Cerebellar cortex (tissue), 1 donor: ENCODE measurements at regions not wholly inside any gene's neighbourhood (a gene's known extent, or its start where the extent isn't known, plus 50 kb on each side); places are given as distances from the start of the nearest gene placed in this dataset.
"Not testable (repeated sequence)": the region's sequence is repeated elsewhere in the genome, so short reads cannot be mapped to it uniquely, and the experiment has no call there.

Experiments
- DNase-seq: peaks from one replicate; pipeline ENCODE4 v3.0.0-alpha.2; 2015; ENCODE audit warnings: low spot score

DNA sequence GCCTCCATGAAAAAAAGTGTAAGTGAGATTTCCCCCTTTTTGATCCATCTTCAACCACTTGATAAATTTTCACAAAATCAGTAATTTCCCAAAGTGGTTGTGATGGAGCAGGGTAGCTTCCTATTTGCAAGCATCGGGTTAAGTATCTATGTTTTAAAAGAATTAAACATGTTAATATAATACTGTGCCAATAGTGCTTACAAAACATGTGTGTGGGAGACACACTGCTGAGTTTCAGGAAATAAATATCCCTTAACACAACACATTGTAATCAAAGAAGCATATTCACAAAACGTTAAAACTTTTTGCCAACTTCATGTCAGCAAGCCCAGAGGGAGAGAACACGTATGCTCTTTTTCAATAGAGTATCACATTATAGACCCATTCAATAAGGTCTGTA is 526.9 kb downstream of the TTLL7 start:
- DNase-seq, result not testable (repeated sequence)

DNA sequence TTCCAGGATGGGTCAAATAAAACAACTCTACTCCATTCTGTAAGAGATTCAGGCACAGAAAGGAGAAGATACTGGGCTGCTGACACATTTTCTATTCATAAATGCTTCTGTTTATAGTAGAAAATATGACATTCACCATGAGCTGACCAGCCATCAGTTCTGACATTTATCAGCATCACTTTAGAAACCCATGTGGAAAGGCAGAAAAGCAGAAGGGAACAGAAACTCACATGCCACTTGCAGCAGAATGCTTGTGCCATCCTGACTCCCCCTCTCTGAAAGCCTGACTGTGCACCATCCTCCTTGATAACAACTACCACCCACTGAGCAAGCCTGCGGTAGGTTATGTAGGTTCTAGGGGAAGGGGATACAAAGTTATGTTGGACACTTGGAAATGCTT is 527.7 kb downstream of the TTLL7 start:
- DNase-seq, result not testable (repeated sequence)

DNA sequence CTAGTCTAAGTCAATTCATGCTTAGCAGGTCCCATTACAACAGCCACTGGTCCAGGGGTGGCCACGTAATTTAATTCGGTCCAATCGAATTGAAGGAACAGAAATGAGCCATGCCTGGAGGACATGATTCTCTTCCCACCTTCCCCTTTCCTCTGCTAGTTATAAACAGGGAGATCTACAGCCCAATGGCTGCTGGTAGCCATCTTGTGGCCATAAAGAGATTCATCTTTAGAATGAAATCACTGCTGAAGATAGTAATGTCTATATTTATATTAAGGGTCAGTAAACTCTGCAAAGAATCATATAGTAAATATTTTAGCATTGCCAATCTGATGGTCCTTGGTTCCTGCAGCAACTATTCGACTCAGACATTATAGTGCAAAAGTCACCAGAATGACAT is 530.6 kb downstream of the TTLL7 start:
- not testable (repeated sequence) for DNase-seq

DNA sequence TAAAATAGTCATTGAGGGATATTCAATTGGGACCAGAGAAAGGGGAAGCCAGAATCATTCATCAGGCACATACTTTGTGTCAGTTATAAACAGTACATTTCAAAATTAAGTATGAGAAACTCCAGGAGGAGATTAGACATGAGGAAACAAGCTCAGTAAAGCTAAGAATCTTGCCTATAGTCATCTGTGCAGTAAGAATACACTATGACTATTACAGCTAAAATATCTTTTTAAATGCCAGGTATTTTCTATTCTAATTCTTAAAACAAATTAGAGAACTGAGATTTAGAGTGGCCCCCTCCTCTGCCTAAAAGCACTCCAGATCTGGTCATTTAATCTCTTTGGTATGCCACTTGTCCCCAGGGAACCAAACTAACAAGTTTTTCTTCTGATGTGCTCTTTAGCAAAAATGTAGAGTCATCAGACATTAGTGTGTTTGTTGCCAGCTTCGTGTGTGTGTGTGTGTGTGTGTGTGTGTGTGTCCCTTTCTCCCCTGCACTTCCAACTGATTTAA is 541.1 kb downstream of the TTLL7 start:
- not testable (repeated sequence) for DNase-seq

DNA sequence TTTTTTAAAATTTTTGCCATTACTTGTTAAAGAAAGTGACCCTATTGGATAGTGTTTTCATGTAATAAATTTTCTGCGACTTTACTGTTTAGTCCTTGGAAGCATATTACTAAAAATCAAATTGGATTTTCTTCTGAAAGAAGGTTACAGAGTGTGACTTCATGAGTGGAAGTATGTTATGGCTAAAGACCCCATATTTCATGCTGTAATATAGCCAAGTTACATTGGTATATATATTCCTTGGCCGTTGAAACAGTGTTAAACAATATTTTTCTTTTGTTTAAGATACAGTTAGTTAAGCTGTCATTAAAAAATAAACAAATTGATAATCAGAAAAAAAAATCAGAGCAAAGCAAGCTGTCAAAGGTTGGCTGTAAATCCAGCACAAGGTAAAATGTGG is 541.7 kb downstream of the TTLL7 start:
- not testable (repeated sequence) for DNase-seq

DNA sequence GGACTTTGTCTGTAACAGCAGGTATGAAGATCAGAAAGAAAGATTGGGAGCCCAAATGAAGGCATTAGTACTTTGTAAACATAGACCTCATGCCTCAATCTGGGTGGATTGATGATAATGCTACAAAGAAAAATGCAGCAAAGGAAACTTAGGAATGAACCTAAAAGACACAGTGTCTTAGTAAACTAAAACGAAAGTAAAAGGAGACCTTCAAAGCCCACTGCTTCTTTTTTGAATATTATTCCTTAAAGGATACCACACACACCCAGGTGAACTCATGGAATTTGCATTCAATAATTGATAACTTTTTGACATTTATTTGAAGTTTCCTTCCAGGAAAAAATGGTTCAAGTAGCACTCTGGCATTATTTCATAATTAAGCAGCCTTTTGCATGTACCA is 543.2 kb downstream of the TTLL7 start:
- DNase-seq, result not testable (repeated sequence)

DNA sequence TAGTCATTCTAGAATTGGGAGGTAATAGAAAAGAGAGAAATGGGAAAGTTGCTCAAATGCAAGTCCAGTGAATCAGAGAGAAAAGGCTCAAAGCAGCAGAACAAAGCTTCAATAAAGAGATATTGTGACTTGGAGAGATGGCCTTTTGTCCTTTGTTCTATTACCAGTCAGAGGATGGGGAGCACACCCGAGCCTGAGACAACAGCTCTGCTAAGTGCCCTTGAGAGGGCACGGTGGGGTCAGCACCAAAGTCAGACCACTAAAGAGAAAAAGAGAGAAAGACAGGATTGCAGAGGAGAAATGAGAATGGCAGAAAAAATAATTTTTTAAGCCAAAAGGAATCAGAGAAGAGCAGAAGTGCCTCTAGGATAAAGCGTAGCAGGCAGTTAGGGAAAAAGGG is 553.1 kb downstream of the TTLL7 start:
- not testable (repeated sequence) for DNase-seq

DNA sequence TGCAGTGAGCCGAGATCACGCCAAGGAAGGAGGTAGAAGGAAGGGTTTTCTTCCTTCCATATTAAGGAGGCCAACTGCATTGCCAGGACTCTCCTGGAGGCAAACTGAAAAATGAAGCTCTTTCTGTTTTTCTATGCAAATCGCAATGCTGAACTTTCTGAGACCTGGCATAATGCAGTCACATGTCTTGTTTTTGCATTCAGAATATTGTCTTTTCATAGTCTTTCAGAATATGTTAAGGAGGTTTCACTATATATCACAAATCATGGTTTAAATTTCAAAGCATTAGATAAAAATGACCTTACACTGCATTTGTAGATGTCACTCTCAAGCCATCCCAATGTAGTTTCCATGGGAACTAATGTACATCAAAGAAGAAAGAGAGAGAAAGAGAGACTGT is 556.5 kb downstream of the TTLL7 start:
- not testable (repeated sequence) for DNase-seq

DNA sequence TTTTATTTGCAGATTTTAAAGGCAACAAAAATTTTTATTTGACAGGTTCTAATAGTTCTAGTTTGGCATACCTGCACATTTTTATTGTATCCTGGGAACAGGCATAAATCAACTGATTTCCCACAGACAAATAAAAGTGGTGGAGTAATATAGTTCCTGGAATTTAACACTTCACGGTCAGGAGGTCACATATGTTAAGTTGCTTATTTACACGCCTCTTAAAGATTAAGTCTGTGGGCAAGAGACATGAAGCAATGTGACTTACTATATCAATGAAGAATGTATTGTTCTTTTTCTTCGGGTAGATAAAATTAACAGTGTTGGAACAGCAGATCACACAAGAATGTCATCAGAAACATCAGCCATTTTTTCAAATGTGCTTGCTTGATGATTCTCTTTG is 558.3 kb downstream of the TTLL7 start:
- not testable (repeated sequence) for DNase-seq

DNA sequence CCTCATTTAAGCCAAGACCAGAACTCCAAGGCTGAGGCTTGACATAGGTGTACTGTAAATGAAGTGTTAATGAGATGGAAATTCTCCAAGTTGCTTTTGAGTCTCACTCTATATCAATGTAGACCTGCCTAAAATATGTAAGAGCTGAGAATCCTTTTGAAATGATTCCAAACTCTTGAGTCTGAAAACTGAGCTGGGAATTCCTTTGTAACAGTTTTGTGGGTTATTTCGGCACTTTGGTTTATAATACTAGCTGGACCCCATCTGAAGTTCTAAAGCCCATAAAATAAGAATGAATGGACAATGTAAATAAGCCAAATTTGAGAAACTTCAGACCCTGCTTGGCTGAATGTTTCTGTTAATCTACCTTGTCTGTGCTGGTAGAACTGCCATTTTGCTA is 558.9 kb downstream of the TTLL7 start:
- not testable (repeated sequence) for DNase-seq

DNA sequence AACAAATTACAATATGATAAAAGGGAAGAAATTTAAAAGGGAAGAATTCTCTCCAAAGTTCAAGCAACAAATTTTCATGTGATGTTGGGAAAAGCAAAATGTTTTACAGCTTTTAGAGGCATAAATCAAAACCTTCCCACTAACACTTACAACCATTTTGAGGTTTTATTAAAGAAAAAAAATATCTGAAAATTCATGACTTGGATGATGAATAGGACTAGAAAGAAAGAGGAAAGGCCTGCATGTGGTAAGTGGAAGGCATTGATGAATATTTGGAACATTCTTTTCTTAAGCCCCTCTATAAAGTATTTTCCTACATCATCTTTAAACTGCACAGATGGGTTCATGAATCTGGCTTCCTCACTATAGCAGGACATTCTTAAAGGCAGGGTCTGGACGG is 560.6 kb downstream of the TTLL7 start:
- DNase-seq, result not testable (repeated sequence)

DNA sequence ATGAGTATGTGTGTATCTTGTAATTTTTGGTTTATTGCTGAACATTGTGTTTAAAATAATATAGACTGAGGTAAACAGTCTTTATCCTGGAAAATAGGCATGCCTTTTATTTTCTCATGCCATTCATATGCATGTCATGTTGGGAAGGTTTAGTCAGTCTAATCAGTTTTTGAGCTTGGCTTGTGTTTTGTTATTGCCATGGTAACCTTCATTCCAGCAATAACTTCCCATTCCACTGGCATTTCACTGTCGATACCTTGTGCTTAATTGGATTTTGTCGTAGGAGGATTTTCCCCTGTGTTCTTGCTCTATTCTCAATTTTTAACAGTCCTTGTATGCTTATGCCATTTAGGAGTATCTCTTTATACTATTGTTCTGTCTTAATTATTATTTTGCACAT is 563.6 kb downstream of the TTLL7 start:
- DNase-seq, result not testable (repeated sequence)

DNA sequence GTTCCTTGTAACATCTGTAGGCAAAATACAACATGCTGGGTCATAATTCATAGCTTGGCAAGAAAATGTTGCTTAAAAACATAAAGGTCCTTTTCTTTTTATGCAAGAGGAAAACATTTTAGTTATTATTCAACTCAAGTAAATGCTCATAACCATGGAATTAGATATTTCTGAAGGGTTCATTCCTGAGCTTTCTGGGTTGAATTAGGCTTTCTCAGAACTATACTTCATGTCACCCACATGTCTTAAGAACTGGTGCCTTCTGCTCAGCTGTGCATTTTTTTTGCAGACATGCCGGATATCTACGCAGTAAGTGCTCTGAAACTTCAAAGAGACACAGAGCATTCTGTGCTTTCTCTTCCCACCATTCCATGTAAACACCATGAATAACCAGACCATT is 571.4 kb downstream of the TTLL7 start:
- DNase-seq, result not testable (repeated sequence)

DNA sequence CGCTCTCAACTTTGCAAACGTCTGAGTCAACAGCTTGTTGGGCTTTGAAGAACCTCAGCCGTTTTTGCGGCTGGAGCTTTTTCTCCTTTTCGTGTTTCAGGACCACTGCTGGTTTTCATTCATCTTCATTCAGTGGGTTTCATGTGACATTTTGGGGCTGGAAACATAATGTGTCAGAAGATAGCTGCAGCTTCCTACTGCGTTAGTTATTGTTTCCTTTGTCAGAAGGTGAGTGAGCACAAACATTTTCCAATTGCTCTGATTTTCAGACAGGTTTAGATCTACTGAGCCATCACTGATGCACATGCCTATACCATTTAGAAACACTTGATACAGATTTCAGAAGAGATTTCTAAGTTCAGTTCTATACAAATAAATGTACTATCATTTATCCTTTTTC is 575.5 kb downstream of the TTLL7 start:
- DNase-seq, result not testable (repeated sequence)

DNA sequence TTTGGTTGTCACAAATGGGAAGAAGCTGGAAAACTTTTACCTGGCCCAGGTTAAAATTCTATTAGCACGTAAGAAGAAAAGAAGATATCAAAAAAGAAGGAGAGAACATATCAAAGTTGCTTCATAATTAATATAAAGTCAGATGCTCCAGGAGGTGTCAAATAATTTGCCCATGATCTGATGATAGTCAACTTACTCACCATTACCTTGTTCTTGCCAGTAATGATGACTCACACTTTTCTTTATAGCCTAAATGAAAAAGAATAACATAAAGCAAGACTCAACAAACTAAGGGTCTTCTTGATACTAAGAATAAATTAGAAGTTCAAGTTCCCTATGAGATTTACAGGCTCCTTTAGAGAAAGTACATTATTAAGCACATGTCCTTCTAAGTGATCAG is 580.4 kb downstream of the TTLL7 start:
- DNase-seq, result no peak

DNA sequence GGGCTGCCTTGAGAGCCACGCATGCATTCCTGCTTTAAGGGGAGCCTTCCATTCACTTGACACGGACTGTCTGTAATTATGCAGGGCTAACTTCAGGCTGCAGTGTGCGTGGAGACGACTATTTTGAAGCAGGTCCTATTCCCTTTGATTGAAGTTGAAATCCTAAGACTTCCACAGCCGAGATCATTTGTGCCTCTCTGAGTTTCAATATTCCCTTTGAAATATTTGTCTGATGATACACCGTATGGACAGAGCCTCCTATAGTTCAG is 585.2 kb downstream of the TTLL7 start:
- DNase-seq, result not testable (repeated sequence)

DNA sequence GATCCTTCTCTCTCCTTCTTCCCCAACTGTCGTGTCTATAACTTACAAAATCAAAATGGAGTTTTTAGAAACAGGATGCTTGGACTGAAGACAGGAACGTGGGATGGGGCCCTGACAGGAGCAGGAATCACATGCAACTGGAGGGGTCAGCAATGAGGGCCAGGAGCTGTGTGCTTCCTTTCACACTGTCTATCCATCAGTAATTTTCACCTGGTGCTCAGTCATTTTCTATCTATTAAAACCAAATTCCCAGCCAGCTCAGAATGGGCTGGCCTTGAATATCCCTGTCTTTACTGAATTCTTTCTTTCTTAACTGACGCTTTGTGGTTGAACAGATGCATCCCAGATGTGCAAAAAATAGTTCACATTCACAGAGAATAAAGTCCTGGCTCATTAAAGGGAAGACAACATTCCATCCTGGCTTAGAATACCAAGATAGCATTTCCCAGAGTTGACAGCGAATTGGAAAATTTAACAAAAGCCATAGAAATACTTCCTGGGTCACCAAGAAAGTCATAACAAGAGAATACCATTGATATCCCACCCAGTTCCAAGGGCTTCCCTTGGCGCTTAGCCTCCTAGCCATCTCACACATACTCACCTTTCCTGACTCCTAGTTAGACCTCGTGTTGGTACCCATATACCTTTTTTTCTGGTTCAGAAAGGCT is 588.1 kb downstream of the TTLL7 start:
- not testable (repeated sequence) for DNase-seq

DNA sequence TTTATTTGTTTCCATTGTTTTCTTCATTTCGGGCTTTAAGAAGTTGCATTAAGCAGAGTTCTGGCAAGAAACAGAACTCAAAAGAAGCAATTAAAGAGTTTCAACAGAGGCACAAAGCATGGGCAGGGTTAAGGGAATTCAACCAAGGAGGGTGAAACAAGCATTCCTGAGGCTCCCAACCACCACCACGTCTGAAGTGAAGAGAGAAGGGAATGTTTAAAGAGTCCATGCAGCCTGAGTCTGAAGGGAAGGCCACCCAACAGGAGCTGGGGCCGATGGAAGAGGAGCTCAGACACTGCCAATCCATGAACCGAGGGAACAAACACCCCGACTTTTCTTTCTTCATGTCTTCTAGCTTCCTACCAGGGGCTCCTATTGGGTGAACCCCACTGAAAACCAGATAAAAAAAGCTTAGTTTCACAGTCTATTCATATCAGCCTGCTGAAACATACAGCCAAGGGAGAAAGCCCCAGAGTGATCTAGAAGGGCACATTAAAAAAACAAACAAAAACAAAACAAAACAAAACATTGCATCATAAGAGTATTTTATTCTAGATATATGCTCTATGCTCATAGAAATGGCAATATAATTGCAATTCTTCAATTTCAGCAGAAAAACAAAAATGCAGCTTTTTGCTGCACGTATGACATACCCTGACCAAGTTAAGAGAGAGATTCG is 592.1 kb downstream of the TTLL7 start:
- DNase-seq, result not testable (repeated sequence)

DNA sequence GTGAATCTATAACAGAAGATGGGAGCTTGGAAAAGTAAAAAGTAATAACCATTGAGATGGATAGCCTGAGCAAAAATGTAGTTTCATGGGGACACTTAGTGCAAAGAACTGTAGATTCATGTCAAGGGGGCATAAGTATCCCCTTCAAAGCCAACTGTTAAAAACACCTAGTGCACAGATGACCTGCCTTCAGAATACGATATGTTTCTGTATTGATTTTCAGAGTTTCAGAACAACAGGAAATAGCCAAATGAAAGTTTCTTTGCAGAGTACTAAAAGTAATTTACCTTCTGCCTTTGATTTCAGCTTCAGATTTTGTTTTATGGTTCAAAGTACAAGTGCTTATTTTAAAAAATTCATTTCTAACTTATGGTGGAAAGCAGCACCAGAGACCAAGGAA is 593.1 kb downstream of the TTLL7 start:
- DNase-seq, result not testable (repeated sequence)

DNA sequence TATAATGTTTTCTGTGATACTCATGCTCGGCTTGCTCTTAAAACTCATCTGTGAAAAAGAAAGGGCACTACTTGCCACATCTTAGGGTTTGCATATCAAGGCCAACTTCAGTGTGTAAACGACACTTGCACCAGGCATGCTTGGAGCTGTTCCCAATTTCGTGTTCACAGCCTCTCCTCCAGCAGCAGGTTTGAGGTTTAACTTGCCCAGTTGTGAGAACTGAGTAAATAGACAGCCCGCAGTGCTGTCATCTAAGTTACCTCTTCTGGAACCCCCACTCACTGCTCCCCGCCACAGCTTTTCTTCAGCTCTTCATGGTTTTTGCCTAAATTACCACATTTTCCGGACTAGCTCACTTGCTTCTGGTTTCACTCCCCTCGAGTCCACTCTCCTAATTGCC is 595.4 kb downstream of the TTLL7 start:
- not testable (repeated sequence) for DNase-seq

DNA sequence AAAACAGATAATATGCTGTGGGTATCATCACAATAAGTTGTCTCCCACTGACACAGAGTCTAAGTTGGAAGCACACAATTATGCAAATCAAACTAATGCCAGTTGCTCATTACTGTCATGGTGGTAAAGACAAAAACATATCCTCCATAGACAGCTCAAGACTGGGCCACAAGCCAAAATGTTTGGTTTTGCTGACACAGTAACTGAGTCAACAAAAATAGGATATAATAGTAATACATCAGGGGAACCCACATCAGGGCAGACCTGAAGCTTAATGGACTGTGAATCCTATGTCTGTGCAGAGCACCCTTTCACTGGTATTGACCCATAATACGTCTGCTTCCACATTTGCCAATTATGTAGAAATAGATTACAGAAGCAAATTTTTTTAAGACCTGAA is 597.8 kb downstream of the TTLL7 start:
- DNase-seq, result not testable (repeated sequence)

DNA sequence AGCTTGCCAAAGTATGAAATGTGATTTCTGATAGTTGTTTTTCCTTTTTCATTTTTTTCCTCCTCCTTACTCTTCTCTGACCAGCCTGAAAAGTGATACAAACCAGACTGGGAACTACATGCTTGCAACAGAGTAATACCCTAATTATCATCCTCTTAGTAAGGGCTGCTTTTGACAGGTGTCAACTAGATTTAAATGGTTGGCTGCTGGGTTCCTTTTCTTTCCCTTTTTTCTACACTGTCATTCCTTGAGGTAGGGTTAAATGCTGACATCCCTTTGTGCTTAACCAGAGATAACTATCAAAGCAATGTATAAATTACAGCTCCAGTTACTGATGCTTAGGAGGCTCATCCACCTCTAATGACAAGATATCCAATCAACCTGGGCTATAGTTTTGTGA is 598.8 kb downstream of the TTLL7 start:
- DNase-seq, result not testable (repeated sequence)

DNA sequence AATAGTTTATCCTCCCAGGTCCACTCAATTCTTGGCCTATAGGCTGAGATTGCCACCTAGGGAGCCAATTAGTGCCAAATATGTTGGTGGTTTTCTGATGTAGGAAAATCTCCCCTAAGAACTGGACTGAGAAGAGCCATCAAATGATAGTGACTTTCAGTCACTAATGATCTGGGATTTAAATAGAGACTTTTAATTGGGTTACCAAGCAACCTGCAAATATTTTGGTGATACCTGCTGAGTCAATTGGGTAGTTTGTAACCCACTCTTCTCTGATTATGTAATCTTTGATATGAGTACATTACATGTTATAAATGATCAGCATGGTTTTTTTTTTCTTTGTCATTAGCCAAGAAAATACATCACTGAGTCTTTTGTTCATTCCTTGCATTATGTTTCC is 600.8 kb downstream of the TTLL7 start:
- not testable (repeated sequence) for DNase-seq

DNA sequence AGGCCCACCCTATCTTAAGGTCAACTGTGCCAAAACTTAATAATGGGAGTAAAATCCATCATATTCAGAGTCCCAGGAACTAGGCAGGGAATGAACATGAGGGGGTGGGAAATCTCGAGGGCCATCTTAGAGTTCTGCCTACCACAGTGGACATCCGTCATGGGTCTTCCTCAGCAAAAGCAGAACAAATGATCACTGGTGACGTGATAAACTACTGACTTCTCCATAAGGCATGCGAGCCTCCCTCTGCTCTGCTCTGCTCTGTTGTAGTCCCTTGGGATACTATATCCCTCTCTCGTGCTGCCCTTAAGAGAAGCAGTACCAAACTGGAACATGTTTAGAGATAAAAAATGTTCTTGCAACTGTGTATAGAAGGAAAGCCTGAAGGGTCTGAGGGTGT is 603.8 kb downstream of the TTLL7 start:
- not testable (repeated sequence) for DNase-seq
